ENCODE measurements at regions not wholly inside any gene's neighbourhood (a gene's known extent, or its start where the extent isn't known, plus 50 kb on each side); places are given as distances from the start of the nearest gene placed in this dataset.
"Not testable (repeated sequence)": the region's sequence is repeated elsewhere in the genome, so short reads cannot be mapped to it uniquely, and the experiment has no call there.

DNA sequence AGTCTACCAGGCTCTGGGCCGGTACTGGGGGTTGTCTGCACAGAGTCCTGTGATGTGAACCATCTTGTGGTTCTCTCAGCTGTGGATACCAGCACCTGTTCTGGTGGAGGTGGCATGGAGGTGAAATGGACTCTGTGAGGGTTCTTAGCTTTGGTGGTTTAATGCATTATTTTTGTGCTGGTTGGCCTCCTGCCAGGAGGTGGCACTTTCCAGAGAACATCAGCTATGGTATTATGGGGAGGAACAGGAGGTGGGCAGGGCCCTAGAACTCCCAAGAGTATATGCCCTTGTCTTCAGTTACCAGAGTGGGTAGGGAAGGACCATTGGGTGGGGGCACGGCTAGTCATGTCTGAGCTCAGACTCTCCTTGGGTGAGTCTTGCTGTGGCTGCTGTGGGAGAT, 187.1 kb downstream of the ACTR3B start:
- TF ChIP-seq, protein P1, sequence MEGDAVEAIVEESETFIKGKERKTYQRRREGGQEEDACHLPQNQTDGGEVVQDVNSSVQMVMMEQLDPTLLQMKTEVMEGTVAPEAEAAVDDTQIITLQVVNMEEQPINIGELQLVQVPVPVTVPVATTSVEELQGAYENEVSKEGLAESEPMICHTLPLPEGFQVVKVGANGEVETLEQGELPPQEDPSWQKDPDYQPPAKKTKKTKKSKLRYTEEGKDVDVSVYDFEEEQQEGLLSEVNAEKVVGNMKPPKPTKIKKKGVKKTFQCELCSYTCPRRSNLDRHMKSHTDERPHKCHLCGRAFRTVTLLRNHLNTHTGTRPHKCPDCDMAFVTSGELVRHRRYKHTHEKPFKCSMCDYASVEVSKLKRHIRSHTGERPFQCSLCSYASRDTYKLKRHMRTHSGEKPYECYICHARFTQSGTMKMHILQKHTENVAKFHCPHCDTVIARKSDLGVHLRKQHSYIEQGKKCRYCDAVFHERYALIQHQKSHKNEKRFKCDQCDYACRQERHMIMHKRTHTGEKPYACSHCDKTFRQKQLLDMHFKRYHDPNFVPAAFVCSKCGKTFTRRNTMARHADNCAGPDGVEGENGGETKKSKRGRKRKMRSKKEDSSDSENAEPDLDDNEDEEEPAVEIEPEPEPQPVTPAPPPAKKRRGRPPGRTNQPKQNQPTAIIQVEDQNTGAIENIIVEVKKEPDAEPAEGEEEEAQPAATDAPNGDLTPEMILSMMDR (IDR thresholded peaks at IDR 0.05), result not testable (repeated sequence)
- TF ChIP-seq POLR2A (IDR thresholded peaks at IDR 0.05), result not testable (repeated sequence)
